B cell (primary cell): ENCODE measurements at regions not wholly inside any gene's neighbourhood (a gene's known extent, or its start where the extent isn't known, plus 50 kb on each side); places are given as distances from the start of the nearest gene placed in this dataset.

ENCODE experiments used
- EZH2 ChIP-seq: IDR thresholded peaks from 2 replicates; pipeline ENCODE4 v1.6.1; 2012; ENCODE audit warnings: borderline replicate concordance, low read depth, mild to moderate bottlenecking, moderate library complexity, low read length; ENCODE audit not compliant: insufficient read depth, poor library complexity, severe bottlenecking
- TF ChIP-seq, protein P1 (sequence below): fragments of 200-600 bp; IDR thresholded peaks from one replicate; pipeline ENCODE4 v1.8.0; 2022; ENCODE audit warnings: antibody characterized with exemption, mild to moderate bottlenecking

DNA sequence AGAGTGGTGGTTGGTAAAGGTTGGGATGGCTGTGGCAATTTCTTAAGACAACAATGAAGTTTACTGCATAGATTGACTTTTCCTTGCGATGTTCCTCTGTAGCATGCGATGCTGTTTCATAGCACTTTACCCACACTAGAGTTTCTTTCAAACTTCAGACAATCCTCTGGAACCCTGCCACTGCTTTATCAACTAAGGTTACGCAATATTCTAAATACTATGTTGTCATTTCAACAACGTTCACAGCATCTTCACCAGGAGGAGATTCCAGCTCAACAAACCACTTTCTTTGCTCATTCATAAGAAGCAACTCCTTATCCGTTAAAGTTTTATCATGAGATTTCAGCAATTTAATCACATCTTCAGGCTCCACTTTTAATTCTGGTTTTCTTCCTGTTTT, 161.2 kb upstream of the NRSN1 start:
- TF ChIP-seq, protein P1, sequence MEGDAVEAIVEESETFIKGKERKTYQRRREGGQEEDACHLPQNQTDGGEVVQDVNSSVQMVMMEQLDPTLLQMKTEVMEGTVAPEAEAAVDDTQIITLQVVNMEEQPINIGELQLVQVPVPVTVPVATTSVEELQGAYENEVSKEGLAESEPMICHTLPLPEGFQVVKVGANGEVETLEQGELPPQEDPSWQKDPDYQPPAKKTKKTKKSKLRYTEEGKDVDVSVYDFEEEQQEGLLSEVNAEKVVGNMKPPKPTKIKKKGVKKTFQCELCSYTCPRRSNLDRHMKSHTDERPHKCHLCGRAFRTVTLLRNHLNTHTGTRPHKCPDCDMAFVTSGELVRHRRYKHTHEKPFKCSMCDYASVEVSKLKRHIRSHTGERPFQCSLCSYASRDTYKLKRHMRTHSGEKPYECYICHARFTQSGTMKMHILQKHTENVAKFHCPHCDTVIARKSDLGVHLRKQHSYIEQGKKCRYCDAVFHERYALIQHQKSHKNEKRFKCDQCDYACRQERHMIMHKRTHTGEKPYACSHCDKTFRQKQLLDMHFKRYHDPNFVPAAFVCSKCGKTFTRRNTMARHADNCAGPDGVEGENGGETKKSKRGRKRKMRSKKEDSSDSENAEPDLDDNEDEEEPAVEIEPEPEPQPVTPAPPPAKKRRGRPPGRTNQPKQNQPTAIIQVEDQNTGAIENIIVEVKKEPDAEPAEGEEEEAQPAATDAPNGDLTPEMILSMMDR = no peak
- no peak for TF ChIP-seq EZH2
